HG02981 (cell line): ENCODE measurements at regions not wholly inside any gene's neighbourhood (a gene's known extent, or its start where the extent isn't known, plus 50 kb on each side); places are given as distances from the start of the nearest gene placed in this dataset.

Experiments
- ATAC-seq: cut with Tn5 transposase; IDR thresholded peaks from one replicate; pipeline ENCODE4 v1.9.1; 2021; ENCODE audit warnings: mild to moderate bottlenecking, moderate library complexity; ENCODE audit not compliant: unreplicated experiment

GRCh38 chr5:17428176-17428800 is 69.7 kb upstream of the TAF11L2 start:
- no peak for ATAC-seq

- no peak for ATAC-seq
Measured at GRCh38 chr5:17429353-17429752, 68.7 kb upstream of the TAF11L2 start.

GRCh38 chr5:17430241-17430640 is 67.8 kb upstream of the TAF11L2 start:
- no peak for ATAC-seq

GRCh38 chr5:17431272-17432050 is 66.6 kb upstream of the TAF11L2 start:
- ATAC-seq, result no peak

- ATAC-seq, result no peak
Measured at GRCh38 chr5:17432569-17432968, 65.5 kb upstream of the TAF11L2 start.

- no peak for ATAC-seq
Measured at GRCh38 chr5:17433406-17433805, 64.6 kb upstream of the TAF11L2 start.

GRCh38 chr5:17434982-17435381 is 63.0 kb upstream of the TAF11L2 start:
- no peak for ATAC-seq

GRCh38 chr5:17436350-17436749 is 61.7 kb upstream of the TAF11L2 start:
- peak; percentile 31 for ATAC-seq

- peak; percentile 81 for ATAC-seq
Measured at GRCh38 chr5:17436761-17437221, 61.2 kb upstream of the TAF11L2 start.

- ATAC-seq, result no peak
Measured at GRCh38 chr5:17438027-17438426, 60.0 kb upstream of the TAF11L2 start.

- no peak for ATAC-seq
Measured at GRCh38 chr5:17439956-17440355, 58.1 kb upstream of the TAF11L2 start.

- no peak for ATAC-seq
Measured at GRCh38 chr5:17440766-17441165, 57.3 kb upstream of the TAF11L2 start.

GRCh38 chr5:17441351-17441750 is 56.7 kb upstream of the TAF11L2 start:
- no peak for ATAC-seq

- ATAC-seq, result no peak
Measured at GRCh38 chr5:17443333-17444130, 54.5 kb upstream of the TAF11L2 start.

- ATAC-seq, result no peak
Measured at GRCh38 chr5:17444496-17444895, 53.5 kb upstream of the TAF11L2 start.

- ATAC-seq, result no peak
Measured at GRCh38 chr5:17445185-17445584, 52.8 kb upstream of the TAF11L2 start.
